ENCODE measurements at regions not wholly inside any gene's neighbourhood (a gene's known extent, or its start where the extent isn't known, plus 50 kb on each side); places are given as distances from the start of the nearest gene placed in this dataset.

DNA sequence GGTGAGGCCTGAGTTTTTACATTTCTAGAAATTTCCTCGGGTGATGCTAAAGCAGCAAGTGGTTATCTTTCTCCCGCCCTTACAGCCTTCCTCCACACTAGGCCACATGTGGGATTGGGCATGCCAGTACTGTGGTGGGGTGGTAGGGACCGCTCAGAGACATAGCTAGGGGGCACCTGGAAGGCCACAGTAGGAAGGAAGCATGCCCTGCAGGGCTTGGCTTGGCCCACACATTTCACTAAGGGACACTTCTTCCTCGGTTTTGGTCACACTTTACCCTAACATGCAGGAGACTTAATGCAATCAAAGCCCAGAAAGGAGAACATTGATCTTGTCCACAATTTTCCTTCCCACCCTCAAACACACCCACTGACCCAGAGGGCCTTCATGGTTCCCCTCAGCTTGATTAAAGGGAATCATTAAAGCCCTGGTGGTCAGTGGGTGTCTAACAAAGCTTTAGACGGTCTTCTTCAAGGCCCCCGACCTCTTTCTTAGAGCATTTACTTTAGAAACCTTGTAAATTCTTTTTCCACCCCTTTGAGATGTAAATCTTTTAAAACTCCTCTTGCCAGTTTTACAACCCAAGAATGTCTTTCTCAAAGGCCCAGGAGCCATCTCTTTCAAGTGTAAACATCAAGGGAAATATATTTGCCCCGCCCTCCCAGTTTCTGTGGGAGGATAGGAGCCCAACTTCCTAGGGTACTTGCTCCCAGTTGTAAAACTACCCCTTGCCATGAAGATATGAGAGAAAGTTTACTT lies 246.4 kb upstream of the PTBP2 start:
- DNase-seq: no peak

DNA sequence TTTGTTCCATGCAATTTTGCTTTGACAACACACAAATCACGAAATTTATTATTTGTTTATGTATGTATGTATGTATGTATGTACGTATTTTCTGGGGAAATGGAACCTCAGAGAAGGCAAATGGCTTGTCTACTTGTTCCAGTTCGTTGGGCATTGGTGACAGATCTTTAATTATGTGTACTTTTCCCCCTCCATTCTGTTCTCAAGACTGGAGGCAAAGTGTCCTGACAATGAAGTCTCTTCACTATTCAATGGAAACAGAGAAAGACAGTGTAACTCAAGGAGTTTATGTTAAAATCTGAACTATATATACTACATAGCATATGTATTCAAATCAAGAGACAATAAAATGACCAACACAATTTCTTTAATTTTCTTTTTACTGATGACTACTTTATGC lies 245.7 kb upstream of the PTBP2 start:
- no peak for DNase-seq

DNA sequence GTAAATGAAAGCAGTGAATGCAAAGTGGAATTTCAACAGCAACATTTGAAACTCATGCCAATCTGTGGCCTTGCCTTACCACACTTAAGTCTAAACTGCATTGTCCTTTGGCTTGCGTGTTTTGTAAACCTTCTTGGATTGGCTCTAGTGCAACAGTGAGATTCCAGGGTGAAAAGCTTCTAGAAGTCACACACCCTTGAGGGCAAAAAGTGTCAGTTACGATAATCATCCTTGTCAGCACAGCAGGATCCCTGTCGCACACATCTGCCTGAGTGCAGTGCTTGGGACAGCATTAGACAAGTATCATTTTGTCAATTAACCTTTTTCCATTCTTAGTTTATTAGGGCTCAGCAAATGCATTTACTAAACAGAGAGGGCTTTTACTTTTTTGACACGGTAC lies 243.4 kb upstream of the PTBP2 start:
- DNase-seq: no peak

DNA sequence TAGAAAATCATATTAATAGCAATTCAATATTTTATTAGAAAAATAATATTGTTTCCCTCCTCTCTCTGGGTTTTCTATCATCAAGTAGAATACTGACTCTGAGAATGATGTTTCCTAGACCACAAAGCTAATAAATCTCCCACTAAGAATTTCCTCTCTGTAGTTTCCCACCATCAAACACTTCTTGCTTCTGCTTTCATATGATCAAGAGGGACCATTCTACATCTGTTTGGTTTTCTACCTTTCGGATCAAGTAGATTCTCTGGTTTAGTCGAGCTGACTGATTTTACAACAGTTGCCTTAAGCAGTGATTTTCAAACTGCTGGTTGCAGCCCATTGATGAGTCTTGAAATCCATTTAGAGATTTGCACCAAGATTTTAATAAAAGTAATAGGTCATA lies 240.2 kb upstream of the PTBP2 start:
- no peak for DNase-seq

DNA sequence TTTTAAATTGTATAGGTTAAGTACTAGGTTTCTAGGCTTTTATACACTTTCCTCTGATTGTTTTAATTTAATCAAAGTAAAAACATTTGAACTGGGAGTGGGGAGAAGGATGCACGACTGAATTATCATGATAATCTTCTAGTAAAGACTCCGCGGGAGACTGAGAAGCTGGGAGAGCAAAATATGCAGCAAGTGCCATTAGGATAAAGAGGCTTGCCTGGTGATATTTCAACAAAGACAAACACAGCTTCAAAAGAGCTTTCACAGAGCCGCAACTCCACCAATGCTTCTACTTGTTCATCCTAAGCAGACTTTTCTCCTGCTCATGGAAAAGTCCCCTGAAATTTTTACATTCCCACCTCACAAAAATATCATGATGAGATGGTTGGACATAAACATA lies 239.0 kb upstream of the PTBP2 start:
- no peak for DNase-seq

DNA sequence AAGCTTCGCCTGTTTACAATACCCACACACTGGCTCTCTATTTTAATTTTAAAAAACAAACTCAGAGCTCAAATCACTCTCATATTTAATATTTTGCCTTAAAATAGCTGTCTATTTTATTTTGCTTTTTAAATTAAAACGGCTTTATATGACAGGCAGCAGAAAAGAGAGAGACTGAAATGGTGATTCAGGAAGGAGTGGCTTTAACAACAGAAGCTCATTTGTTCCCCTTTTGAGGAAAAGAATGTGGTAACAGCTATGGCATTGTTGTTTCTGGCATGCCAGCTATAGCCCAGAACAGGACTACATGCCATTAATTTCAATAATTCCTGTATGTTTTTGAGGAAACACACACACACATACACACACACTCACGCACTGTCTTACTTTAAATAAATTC lies 234.2 kb upstream of the PTBP2 start:
- DNase-seq: no peak

DNA sequence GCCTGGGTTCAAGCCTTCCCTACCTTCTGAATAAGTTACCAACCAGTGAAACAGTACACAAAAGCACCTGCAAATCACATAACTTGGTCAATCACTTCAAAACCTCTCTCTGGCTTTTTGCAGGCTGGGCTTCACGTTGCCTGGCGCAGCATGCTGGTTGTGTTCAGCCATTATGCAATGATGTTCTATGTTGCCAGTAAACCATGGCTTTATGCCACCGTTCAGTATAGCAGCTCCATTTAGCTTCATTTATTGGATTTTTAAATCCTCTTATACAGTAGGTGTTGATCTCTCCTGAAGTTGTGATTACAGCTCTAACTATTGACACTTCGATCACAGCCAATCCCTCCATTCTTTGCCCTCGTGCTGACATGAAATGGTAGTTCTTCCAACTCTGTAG lies 233.6 kb upstream of the PTBP2 start:
- DNase-seq: no peak

DNA sequence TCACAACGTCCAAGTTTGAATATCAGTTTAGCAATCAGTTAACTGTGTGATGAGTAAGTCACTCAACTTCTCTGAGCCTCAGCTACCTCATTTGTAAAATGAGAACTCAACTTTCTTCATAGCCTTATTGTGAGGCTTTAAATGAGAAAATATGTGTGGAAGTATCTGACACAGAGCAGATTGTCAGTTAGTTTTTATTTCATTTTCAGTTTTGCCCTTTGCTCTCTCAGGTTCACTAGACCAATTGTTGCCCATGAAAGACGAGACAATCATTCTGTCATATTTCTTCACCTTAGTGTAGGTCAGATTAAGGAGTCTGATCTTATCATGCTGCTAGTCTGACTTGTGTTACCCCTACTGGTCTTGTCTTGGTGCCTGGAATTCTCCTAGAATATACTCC lies 232.8 kb upstream of the PTBP2 start:
- no peak for DNase-seq

DNA sequence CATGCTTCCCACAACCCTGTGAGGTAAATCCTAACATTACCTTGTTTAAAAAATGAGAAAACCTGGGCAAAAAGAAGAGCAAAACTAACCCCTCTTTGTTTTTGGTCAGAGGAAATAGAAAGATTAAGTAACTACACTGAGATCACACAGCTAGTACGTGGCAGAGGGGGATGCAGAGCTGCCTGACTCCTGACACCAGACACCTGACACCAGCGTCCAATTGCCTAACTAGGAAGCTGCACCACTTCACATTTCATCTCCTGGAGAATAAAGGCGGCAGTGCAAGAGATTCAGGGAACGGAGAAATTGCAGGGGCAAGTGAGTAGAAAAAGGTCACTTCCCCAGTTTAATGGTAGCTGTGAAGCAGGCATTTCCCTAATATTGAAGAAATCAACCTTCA lies 229.3 kb upstream of the PTBP2 start:
- no peak for DNase-seq

DNA sequence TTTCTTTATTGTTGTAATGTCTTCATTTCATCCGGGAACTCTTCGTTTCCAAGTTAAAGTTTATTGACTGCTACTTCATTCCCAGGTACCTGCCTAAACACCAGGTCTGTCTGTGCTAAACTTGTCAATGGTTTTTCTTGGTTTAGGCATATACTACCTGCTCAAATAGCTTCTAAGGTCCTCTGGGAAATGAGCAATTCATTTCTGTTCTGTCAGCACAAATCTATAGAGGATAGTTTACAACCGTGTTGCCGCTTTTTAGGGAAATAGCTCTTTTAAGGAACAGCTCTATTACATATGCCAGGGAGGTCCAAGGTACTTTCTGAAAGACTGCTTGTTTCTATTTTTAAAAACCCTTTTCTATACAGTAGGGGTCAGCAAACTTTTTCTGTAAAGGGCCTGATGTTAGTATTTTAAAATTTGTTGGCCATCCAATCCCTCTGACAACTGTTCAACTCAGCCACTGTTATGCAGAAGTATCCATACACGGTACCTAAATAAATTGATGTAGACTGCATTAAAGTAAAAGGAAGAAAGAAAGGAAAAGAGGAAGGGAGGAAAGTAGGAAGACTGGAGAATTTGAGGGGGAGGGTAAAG lies 222.7 kb upstream of the PTBP2 start:
- DNase-seq: no peak

DNA sequence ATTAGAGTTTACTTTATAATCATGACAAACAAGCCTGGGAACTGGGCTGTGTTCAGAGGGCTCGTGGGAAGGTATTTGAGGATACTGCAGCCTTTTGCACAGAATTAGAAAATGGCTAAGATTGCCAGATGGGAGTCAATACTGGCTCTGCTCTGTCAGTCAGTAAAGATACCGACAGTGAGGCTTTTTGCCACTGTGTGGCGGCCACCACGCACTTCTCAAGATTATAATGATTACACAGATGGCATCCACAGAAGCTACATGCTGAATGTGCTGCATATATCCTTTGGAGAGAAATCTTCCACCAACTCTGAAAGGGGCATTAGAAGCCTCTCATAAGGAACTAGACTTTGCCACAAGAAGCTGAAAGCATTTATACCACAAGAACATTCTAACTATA lies 213.4 kb upstream of the PTBP2 start:
- DNase-seq: no peak

DNA sequence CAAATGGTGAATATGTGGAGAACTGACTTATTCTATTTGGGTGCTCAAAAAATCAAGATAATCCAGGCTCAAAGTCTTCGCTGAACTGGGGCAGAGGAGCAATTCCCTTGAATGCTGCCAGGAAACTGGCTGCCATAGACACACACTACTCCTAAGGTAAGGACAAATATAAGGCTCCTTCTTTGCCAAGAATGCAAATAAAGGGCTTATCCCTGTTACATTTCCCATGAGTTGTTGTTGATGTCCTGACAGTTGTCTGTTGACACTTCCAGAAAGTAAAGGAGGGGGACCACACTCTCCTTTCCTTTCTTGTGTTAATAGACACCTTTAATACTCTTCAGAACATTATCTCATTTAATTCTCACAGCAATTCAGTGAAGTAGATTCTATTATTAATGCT lies 212.2 kb upstream of the PTBP2 start:
- no peak for DNase-seq

DNA sequence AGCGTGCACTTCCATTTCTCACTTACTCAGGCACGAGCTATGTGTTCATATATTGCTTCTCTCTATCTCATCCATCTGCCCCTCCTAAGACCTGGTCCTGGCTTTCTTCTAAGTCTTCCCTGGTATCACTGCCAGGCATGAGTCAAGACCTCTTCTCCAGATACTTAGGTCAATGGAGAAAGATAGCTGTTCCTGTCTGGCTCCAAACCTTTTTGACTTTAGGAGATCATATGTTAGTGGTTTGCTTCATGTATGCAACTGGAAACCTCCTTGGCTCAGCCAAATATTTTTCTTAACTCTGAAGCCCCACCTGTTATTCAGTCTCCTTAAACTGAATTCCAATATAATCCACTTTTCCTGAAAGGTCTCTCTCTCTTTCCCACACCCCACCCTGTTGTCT lies 211.6 kb upstream of the PTBP2 start:
- no peak for DNase-seq

DNA sequence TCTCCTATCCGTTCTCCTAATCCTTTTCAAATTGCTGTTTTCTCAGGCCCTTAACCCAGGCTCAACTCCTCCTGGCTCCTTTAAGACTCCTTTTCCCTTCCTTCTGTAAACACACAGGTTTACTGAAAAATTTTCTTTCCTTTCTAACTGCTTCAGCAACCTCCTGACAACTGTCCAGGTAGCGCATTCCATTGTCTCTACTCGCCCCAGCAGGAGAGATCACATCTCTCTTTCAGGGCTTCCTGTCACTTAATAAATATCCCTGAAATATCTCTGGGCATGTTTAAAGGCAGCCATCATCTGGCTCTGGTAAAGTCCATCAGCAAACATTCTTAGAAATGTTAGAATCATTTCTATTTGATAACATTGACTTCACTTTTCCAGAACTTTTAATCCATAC lies 211.2 kb upstream of the PTBP2 start:
- DNase-seq: no peak

DNA sequence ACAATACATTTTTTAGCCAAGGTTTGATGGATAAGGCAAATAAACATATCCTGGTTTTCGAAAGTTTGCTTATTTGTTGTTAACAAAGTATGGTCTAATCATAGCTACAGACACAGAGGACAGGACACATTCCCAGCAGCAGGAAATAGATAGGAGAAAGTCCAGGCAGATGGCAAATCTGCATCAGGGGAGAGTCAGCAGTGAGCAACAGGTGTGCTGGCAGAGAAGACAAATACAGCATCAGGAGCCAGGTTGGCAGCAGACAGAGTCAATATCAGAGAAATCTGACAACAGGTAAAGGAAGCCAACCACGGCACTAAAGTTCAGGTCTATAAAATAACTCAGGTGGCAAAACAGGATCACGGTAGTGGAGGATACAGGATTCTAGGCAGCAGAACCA lies 210.7 kb upstream of the PTBP2 start:
- no peak for DNase-seq

DNA sequence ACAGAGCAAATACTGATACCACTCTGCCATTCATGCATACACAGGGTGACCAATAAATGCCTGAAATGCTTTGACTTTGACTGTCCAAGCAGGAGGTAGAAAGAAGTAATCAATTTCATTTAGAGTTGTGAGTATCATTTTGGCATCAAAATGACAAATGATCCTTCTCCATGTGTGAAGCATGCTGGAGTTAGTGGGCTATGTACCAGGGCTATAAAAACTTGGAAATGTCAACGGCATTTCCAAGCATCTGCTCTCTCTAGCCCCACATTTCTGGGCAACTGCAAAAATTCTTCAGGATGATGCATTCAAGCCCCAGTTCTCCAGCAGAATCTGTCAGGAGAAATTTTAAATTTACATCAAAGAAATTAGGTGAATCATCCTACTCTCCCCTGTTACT lies 208.4 kb upstream of the PTBP2 start:
- no peak for DNase-seq

DNA sequence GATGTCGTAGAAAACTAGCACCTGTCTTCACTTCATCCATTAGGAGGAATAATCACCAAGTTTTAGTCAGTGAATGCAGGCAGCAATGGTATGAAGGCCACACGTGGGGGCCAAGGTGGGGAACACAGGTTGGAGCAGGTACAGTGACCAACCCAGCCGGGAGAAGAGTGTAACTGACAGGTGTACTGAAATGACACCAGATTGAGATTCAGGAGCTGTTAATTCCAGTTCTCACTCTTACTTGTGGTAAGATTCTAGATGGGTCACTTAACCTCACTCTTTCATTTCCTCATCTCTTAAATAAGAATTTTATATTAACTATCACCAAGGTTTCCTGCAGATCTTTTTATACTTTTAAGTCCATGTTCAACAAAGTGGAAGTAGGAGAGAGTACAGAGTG lies 206.2 kb upstream of the PTBP2 start:
- DNase-seq: no peak

DNA sequence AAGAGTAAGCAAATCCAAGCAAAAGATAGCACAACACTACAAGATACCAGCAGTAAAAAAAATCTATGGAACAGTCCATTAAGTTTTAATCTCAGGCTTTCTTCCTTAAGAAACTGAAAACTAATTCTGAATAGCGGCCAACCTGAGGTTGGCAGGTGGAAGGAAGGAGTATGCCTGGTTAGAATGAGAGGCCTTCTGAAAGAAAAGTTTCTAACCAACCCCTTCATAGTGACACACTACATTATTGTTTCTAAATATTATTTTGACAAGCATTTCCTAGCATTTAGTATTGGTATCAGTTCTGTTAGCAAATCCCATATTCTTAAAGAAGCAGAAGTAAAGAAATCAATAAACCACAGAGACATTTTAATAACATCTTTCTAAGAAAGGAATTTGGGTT lies 205.7 kb upstream of the PTBP2 start:
- DNase-seq: no peak

DNA sequence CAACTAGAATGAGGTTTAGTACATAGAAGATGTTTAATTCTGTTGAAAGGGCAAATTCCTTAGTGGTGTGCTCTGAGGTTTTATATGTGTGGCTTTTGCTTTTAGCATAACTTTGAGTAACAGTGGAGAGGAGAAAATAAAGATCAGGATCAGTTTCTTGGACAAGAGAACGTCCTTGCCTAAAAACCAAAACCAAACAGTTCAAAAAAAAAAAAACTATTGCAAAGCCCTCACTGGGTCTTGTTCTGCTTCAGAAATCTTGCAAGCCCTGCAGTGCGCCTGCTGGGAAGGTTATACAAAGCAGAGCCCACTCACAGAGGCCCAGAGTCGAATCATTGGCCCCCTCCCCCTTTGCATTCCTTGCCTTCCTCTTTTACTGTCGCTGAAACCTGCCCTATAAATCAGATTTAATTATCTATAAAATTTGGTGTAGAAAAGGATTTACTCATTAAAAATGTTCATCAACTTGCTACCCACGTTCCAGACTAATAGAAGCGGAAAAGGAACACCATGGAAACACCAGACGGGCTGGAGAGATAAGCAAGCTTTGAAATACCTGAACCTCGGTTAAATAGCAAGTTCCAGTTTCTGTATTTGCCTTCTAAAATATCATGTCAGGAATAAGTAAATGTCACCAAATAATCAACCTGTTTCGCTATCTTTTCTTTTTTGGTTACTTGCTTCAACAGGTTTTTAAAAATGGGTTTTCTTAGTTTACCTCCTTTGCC lies 201.6 kb upstream of the PTBP2 start:
- no peak for DNase-seq

DNA sequence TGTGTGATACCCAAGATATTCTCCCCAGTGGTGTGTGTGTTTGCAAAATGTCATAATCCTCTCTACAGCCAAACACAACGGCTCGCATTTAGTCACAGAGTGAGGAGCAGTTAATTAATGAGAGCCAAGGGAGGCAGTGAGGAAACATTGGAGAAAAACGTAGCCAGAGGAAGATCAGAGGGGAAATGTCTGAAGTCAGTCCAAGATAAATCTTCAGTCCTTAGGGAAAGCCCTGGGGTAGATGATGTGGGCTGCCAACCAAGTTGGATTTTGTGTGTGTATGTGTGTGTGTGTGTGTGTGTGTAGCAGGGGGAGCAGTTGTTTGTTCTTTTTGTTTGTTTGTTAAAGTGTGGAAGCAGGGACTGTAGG lies 201.0 kb upstream of the PTBP2 start:
- DNase-seq: no peak

DNA sequence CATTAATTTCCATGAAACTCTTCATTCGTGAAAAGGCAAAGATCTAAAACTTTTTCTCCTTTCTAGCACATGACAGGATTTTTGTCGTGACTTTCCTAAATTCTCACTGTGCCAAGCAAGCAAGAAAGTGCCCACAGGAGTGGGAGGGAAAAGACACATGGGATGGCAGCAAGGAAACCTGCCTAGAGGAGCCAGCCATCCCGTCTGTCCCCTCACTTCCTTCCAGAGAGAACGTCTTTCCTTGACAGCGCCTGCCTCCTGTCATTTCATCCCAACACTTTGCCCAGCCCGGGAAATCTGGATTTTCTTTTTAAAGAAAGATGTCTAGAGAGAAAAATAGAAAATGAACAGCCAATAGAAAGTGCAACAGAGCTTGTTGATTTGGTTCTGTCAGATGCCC lies 200.6 kb upstream of the PTBP2 start:
- DNase-seq: no peak

DNA sequence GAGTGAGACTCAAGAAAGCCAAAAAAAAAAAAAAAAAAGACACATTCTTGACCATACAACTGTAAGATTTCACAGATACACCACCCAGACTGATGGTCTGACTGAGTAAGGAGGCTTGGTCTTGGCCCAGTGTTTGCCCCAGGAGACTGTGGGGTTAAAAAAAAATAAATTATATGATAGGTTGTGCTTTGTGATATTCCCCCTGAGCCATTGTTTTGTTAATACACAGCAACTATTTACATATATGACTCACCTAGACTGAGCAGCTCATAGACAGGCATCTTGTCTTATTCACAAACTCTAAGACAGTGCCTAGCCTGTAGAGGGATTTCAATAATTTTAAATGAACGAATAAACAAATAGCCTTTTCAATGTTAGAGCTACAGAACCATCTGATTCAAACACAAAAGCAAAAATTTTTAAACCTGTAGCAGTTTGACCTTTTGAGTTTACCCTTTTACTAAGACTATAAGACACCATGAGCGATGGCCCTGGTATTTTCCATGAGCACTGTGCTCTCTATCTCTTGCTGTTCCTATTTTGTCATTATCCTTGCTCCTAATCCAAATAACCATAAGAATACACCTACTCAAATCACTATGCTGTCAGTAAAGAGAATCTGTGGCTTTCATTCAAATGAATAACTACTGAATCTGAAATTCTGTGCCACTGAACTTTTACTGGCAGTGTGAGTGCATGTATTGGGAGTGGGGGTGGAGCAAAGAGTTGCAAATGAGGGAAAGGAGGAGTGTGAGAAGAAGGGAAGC lies 199.4 kb upstream of the PTBP2 start:
- no peak for DNase-seq

DNA sequence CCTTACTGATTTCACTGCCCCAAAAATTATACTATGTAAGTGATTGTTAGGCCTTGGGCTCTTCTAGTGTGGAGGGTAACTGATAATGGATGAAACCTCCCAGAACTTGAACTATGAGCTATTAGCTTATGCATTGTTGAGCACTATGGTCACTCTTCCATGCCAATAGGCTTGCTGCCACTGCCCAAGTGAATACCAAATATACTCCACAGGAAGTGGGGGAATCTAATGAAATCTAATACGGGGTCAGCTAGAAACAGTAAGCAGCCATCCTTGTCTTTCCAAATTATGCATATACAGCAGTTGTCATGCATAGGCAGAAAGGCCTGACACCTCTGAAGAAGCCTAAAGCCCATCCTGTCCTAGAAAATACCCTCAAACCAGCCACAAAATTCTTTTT lies 198.7 kb upstream of the PTBP2 start:
- no peak for DNase-seq

DNA sequence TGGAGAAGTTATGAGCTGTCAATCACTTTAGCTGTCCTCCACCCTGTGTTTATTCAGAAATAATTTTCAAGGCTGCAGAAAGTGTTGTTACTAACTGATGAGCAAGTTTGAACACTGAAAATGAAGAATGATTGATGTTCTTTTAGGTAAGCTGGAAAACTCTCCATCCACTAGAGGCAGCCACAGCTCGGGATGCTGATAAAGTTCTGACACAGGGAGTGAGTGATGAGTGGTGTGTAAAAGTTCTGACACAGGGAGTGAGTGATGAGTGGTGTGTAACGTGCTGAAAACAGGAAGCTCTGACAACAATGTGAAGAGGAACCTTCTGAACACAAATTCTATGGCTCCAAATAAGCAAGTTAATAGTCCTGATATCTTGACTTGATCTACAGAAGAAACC lies 197.5 kb upstream of the PTBP2 start:
- no peak for DNase-seq
